ENCODE measurements at regions not wholly inside any gene's neighbourhood (a gene's known extent, or its start where the extent isn't known, plus 50 kb on each side); places are given as distances from the start of the nearest gene placed in this dataset.

GRCh38 chr5:57895766-57896165 lies 413.2 kb upstream of the ACTBL2 start:
- 100% methylated on average over 1 of the region's 1 CpG for whole genome bisulfite sequencing (ENCODE audit: insufficient coverage)
- Histone ChIP-seq H3K79me2 (ENCODE audit: control insufficient read depth, insufficient read depth, low read length) (no peaks in the 10 kb centered on the region), H4K20me1 (ENCODE audit: control insufficient read depth, insufficient read depth, low read length, poor library complexity, severe bottlenecking) (no peaks in the 10 kb centered on the region), H2AFZ (ENCODE audit: insufficient read depth, low read depth, low read length, poor library complexity, severe bottlenecking) (no peak overlapping the region), H3K4me3 (ENCODE audit: control extremely low read depth in 1 of 5, extremely low read depth in 1 of 5, insufficient read depth in 1 of 5, low read depth in 2 of 5, low read length in 4 of 5) (no peak overlapping the region), H3K27ac (ENCODE audit: low read length in 2 of 2) (no peak overlapping the region), H3K4me2 (replicated peaks; ENCODE audit: low read depth, low read length, poor library complexity, severe bottlenecking) (no peak overlapping the region), H3K36me3 (replicated peaks in 1 of 2; ENCODE audit: control extremely low read depth in 1 of 2, control insufficient read depth in 1 of 2, extremely low read depth in 1 of 2, insufficient read depth in 2 of 2, low read length in 1 of 2) (no peaks in the 10 kb centered on the region), H3K9ac (ENCODE audit: low read length) (no peak overlapping the region), H3K4me1 (ENCODE audit: control insufficient read depth in 2 of 2, insufficient read depth in 2 of 2, low read length in 2 of 2) (no peaks in the 10 kb centered on the region), H3K9me3 (ENCODE audit: control extremely low read depth in 1 of 3, control insufficient read depth in 2 of 3, insufficient read depth in 1 of 3, low read length in 2 of 3) (no peaks in the 10 kb centered on the region), H3K27me3 (replicated peaks in 1 of 4; ENCODE audit: control extremely low read depth in 1 of 4, control insufficient read depth in 3 of 4, insufficient read depth in 4 of 4, low read length in 3 of 4) (no peaks in the 10 kb centered on the region)
- Mint-ChIP-seq H3K27ac (no peak overlapping the region), H3K9me3 (ENCODE audit: insufficient read depth) (no peaks in the 10 kb centered on the region), H3K4me3 (no peak overlapping the region), H3K4me1 (no peaks in the 10 kb centered on the region), H3K27me3 (no peaks in the 10 kb centered on the region)
- ATAC-seq (ENCODE audit: low read depth): no peak
- intact Hi-C loops (cut with micrococcal nuclease): no loop called here
- TF ChIP-seq EZH2 (IDR thresholded peaks at IDR 0.05; ENCODE audit: borderline replicate concordance, insufficient read depth, low read depth, low read length, poor library complexity, severe bottlenecking) (no peak), CTCF (IDR thresholded peaks at IDR 0.05) (no peak)
- no peak for DNase-seq
- CTCF ChIA-PET: no interaction called here
- POLR2A ChIA-PET: no interaction called here

GRCh38 chr5:57893926-57894325 lies 411.3 kb upstream of the ACTBL2 start:
- Histone ChIP-seq H3K79me2 (ENCODE audit: control insufficient read depth, insufficient read depth, low read length) (no peaks in the 10 kb centered on the region), H3K27ac (ENCODE audit: low read length in 2 of 2) (no peak overlapping the region), H3K4me1 (ENCODE audit: control insufficient read depth in 2 of 2, insufficient read depth in 2 of 2, low read length in 2 of 2) (no peaks in the 10 kb centered on the region), H3K9me3 (ENCODE audit: control extremely low read depth in 1 of 3, control insufficient read depth in 2 of 3, insufficient read depth in 1 of 3, low read length in 2 of 3) (no peaks in the 10 kb centered on the region), H3K4me2 (replicated peaks; ENCODE audit: low read depth, low read length, poor library complexity, severe bottlenecking) (no peak overlapping the region), H2AFZ (ENCODE audit: insufficient read depth, low read depth, low read length, poor library complexity, severe bottlenecking) (no peak overlapping the region), H4K20me1 (ENCODE audit: control insufficient read depth, insufficient read depth, low read length, poor library complexity, severe bottlenecking) (no peaks in the 10 kb centered on the region), H3K36me3 (replicated peaks in 1 of 2; ENCODE audit: control extremely low read depth in 1 of 2, control insufficient read depth in 1 of 2, extremely low read depth in 1 of 2, insufficient read depth in 2 of 2, low read length in 1 of 2) (no peaks in the 10 kb centered on the region), H3K4me3 (ENCODE audit: control extremely low read depth in 1 of 5, extremely low read depth in 1 of 5, insufficient read depth in 1 of 5, low read depth in 2 of 5, low read length in 4 of 5) (no peak overlapping the region), H3K9ac (ENCODE audit: low read length) (no peak overlapping the region), H3K27me3 (replicated peaks in 1 of 4; ENCODE audit: control extremely low read depth in 1 of 4, control insufficient read depth in 3 of 4, insufficient read depth in 4 of 4, low read length in 3 of 4) (no peaks in the 10 kb centered on the region)
- TF ChIP-seq CTCF (IDR thresholded peaks at IDR 0.05): no peak
- no peak for TF ChIP-seq EZH2 (IDR thresholded peaks at IDR 0.05; ENCODE audit: borderline replicate concordance, insufficient read depth, low read depth, low read length, poor library complexity, severe bottlenecking)
- H3K9me3 Mint-ChIP-seq (ENCODE audit: insufficient read depth): no peaks in the 10 kb centered on the region
- ATAC-seq (ENCODE audit: low read depth) (no peak), DNase-seq (no peak)
- CTCF ChIA-PET: no interaction called here
- no peak overlapping the region for H3K27ac Mint-ChIP-seq
- H3K4me3 Mint-ChIP-seq: no peak overlapping the region
- H3K4me1 Mint-ChIP-seq: no peaks in the 10 kb centered on the region
- H3K27me3 Mint-ChIP-seq: no peaks in the 10 kb centered on the region
- intact Hi-C loops (cut with micrococcal nuclease): no loop called here
- 57% methylated on average over 1 of the region's 1 CpG for WGBS (ENCODE audit: insufficient coverage)
- POLR2A ChIA-PET: no interaction called here
